ENCODE measurements at regions not wholly inside any gene's neighbourhood (a gene's known extent, or its start where the extent isn't known, plus 50 kb on each side); places are given as distances from the start of the nearest gene placed in this dataset.

DNA sequence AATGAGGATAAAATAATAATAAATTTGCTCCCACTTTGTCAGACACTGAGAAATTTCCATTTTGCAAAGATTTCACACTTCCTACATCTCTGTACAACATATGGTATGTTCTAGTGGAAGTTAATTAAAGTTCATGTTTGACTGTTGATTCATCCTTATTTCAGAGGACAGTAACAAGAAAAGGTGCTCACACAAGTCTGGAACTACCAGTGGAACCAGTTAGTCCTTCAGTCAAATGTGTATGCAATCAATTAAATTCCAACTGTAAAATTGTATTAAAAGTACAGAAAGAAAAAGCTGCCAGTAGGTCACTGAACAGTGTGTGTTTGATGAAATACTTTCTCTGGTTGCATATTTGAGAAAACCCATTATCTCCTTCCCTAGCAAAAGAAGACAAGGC is 496.0 kb upstream of the PKN2 start:
- Mint-ChIP-seq H3K4me3 (ENCODE audit: unreplicated experiment) (no peak overlapping the region), H3K27me3 (ENCODE audit: insufficient read depth, unreplicated experiment) (peaks cover 27% of the 10 kb centered on the region), H3K9me3 (ENCODE audit: unreplicated experiment) (no peaks in the 10 kb centered on the region), H3K27ac (ENCODE audit: low read depth, unreplicated experiment) (no peak overlapping the region), H3K4me1 (ENCODE audit: insufficient read depth, unreplicated experiment) (no peaks in the 10 kb centered on the region), H3K36me3 (ENCODE audit: insufficient read depth, unreplicated experiment) (no peaks in the 10 kb centered on the region)
- CTCF ChIA-PET: interaction anchor here (0.8 to 1.0 kb wide), 2 partner anchors 8 to 10 kb away, joined by 3 to 4 read pairs; no protein-coding TSS in a partner anchor
- POLR2A ChIA-PET: no interaction called here
- intact Hi-C loops (cut with micrococcal nuclease): no loop called here
- no TSS peak for BruUV-seq (replicated peaks)
- TF ChIP-seq, protein P1, sequence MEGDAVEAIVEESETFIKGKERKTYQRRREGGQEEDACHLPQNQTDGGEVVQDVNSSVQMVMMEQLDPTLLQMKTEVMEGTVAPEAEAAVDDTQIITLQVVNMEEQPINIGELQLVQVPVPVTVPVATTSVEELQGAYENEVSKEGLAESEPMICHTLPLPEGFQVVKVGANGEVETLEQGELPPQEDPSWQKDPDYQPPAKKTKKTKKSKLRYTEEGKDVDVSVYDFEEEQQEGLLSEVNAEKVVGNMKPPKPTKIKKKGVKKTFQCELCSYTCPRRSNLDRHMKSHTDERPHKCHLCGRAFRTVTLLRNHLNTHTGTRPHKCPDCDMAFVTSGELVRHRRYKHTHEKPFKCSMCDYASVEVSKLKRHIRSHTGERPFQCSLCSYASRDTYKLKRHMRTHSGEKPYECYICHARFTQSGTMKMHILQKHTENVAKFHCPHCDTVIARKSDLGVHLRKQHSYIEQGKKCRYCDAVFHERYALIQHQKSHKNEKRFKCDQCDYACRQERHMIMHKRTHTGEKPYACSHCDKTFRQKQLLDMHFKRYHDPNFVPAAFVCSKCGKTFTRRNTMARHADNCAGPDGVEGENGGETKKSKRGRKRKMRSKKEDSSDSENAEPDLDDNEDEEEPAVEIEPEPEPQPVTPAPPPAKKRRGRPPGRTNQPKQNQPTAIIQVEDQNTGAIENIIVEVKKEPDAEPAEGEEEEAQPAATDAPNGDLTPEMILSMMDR (IDR thresholded peaks at IDR 0.05; ENCODE audit: unreplicated experiment): no peak
- no peak for DNase-seq (ENCODE audit: unreplicated experiment)

DNA sequence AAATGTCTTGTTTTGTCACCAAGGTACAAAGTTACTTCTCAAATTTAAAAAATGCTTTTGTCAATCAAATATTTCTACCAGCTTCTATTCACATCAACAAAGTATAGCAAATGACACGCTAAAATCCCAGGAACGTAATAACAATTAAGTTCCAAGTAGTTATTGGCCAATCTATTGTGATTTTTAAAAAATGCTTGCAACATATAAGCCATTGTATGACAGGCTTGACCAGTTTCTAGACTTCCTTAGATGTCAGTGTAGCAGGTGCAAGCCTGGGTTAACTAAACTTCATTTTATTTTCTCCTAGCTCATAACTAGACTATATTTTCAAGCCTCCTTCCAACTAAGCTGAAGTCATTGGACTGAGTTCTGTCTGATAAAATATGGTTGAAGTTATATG is 494.5 kb upstream of the PKN2 start:
- no peaks in the 10 kb centered on the region for H3K36me3 Mint-ChIP-seq (ENCODE audit: insufficient read depth, unreplicated experiment)
- no peaks in the 10 kb centered on the region for H3K9me3 Mint-ChIP-seq (ENCODE audit: unreplicated experiment)
- no peak overlapping the region for H3K4me3 Mint-ChIP-seq (ENCODE audit: unreplicated experiment)
- no peaks in the 10 kb centered on the region for H3K4me1 Mint-ChIP-seq (ENCODE audit: insufficient read depth, unreplicated experiment)
- TF ChIP-seq, protein P1 (IDR thresholded peaks at IDR 0.05; ENCODE audit: unreplicated experiment): no peak
- DNase-seq (ENCODE audit: unreplicated experiment): no peak
- BruUV-seq (replicated peaks): no TSS peak
- no peak overlapping the region for H3K27ac Mint-ChIP-seq (ENCODE audit: low read depth, unreplicated experiment)
- POLR2A ChIA-PET: no interaction called here
- CTCF ChIA-PET: interaction anchor here (0.9 kb wide), 1 partner anchor 9 kb away, joined by 7 read pairs; no protein-coding TSS in a partner anchor
- intact Hi-C loops (cut with micrococcal nuclease): no loop called here
- peaks cover 27% of the 10 kb centered on the region for H3K27me3 Mint-ChIP-seq (ENCODE audit: insufficient read depth, unreplicated experiment)

DNA sequence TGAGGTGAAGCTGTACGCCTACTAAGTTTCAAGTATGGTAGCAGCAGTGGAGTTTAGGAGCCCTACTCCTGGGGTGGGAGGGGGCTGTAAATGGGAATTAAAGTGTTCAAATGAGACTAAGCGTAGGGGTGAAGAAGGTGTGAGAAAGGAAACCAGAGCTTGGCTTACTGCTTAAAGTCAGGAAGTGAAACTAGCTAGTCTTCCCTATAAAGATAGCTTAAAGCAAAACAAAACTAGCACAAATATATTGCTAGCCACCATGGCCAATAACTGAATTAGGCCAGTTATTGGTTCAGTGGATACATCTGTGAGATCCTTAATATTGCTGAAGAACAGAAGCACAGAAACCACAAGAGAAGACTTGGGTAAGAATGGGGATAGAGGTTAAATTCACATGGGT is 492.2 kb upstream of the PKN2 start:
- Mint-ChIP-seq H3K9me3 (ENCODE audit: unreplicated experiment) (no peaks in the 10 kb centered on the region), H3K27ac (ENCODE audit: low read depth, unreplicated experiment) (no peak overlapping the region), H3K27me3 (ENCODE audit: insufficient read depth, unreplicated experiment) (peaks cover 23% of the 10 kb centered on the region), H3K4me1 (ENCODE audit: insufficient read depth, unreplicated experiment) (no peaks in the 10 kb centered on the region), H3K4me3 (ENCODE audit: unreplicated experiment) (no peak overlapping the region), H3K36me3 (ENCODE audit: insufficient read depth, unreplicated experiment) (no peaks in the 10 kb centered on the region)
- intact Hi-C loops (cut with micrococcal nuclease): no loop called here
- POLR2A ChIA-PET: no interaction called here
- DNase-seq (ENCODE audit: unreplicated experiment): no peak
- BruUV-seq (replicated peaks): no TSS peak
- CTCF ChIA-PET: interaction anchor here (1.2 kb wide), 3 partner anchors 8 to 109 kb away, joined by 3 to 10 read pairs (median 3); no protein-coding TSS in a partner anchor
- TF ChIP-seq, protein P1 (IDR thresholded peaks at IDR 0.05; ENCODE audit: unreplicated experiment): no peak

DNA sequence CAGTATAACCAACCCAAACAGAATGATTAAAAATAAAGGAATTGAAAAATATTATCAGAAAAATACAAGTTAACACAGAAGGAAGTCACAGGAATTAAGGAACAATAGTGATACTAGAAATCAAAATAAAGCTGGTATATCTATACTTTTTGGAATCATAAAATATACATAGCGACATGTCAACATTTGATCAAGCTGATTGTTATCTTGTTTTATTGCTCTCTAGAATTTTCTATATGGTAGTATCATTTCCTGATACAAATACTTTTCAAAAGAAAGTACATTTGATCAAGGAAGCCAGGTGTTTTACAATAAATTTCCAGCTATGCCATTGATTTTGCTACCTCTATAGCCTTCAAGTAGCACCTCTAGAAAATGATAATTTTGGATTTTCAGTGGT is 489.5 kb upstream of the PKN2 start:
- intact Hi-C loops (cut with micrococcal nuclease): no loop called here
- ChIA-PET POLR2A (no interaction called here), CTCF (interaction anchor here (0.9 to 1.3 kb wide), 3 partner anchors 14 to 852 kb away, joined by 4 to 5 read pairs (median 5); no protein-coding TSS in a partner anchor)
- Mint-ChIP-seq H3K9me3 (ENCODE audit: unreplicated experiment) (no peaks in the 10 kb centered on the region), H3K36me3 (ENCODE audit: insufficient read depth, unreplicated experiment) (no peaks in the 10 kb centered on the region), H3K4me1 (ENCODE audit: insufficient read depth, unreplicated experiment) (no peaks in the 10 kb centered on the region), H3K4me3 (ENCODE audit: unreplicated experiment) (no peak overlapping the region), H3K27ac (ENCODE audit: low read depth, unreplicated experiment) (no peak overlapping the region), H3K27me3 (ENCODE audit: insufficient read depth, unreplicated experiment) (peaks cover 23% of the 10 kb centered on the region)
- BruUV-seq (replicated peaks): no TSS peak
- no peak for DNase-seq (ENCODE audit: unreplicated experiment)
- TF ChIP-seq, protein P1 (IDR thresholded peaks at IDR 0.05; ENCODE audit: unreplicated experiment): no peak

Measured in MCF 10A (cell line).